ENCODE measurements at regions not wholly inside any gene's neighbourhood (a gene's known extent, or its start where the extent isn't known, plus 50 kb on each side); places are given as distances from the start of the nearest gene placed in this dataset.

DNA sequence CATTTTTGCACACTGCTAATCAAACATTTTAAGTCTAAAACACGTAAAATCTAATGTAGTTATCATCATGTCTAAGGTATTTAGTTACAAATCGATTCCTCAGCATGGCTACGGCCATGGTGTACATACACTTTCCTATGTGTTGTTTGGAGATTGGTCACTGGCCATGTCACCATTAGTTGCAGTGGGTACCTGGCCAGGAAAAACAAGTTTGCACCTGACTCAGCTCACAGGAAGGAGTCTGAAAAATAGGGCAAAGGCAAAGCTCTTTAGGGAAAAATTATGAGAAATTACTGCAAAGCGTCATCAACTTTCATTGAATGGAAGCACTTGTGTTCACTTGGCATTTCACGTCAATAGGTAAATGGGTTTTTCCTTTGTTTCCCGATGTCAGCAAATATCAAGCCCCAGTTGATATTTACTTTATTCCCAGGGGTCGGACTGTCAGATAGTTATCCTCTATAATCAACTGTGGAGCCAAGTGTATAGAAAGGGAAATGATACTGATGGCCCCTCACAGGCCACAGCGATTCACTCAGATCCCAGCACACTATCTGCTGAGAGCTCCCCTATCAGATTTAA is 626.0 kb upstream of the ADAMTS16 start:
- 44 to 96% (median 86%) methylated on average over 3 to 8 of the region's 8 CpGs; no CpG with 5 or more reads in 1 of the 10 experiments for WGBS, 10 experiments
- ATAC-seq (replicated peaks in 6 of 8) = no peak
- Histone ChIP-seq H3K27ac (no peak overlapping the region), H3K4me3 (no peak overlapping the region), H3K4me1 (replicated peaks in 1 of 2) (peaks cover 0 to 31% of the 10 kb centered on the region in 2 donors)
- in situ Hi-C loops (cut with MboI; ENCODE audit: low pct_unique_long_range_greater_than_20kb in 2 of 9, low sequenced_read_pairs in 9 of 9, unreplicated experiment in 9 of 9) = no loop called here

DNA sequence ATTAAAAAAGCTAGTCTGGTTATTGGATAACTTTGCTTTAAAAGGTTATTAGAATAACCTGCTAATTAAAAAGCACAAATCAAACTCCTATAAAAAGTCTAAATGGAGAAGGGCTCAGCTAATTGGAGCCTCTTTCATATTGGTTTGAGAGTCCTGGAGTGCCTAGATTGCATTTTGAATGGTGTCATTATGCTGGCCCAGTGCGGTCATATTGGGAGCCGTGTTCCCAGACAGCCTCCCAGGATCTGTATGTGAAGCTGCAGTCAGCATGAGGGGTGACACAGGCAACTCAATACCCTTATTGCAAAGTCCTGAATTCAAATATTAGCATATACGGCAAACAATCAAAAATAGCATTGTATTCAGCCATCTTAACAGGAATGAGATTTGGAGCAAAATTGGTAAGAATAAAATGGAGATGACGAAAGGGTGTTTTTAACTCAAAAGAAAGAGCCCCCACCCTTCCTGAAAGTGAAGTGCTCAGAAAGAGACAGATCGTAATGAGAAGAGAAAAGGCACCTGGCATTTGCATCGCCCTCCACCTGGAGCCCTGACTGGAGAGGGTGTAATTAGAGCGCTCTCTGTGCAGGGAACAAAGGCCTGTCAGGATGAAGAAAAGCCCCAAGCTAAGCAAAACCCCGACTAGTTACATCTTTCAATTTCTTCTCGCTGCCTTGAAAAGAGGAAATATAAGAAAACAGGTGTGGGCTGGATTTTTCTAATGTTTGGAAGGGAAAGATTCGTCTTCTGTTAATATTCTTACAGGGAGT is 621.0 kb upstream of the ADAMTS16 start:
- 22 to 92% (median 60%) methylated on average over 2 to 10 of the region's 10 CpGs; no CpG with 5 or more reads in 1 of the 10 experiments for WGBS, 10 experiments
- Histone ChIP-seq H3K4me3 (no peak overlapping the region), H3K27ac (no peak overlapping the region), H3K4me1 (replicated peaks in 1 of 2) (peaks cover 0 to 18% of the 10 kb centered on the region in 2 donors)
- ATAC-seq (replicated peaks in 6 of 8) = peak in 3 of 8 experiments; percentile 22 to 67 (median 61)
- in situ Hi-C loops (cut with MboI; ENCODE audit: low pct_unique_long_range_greater_than_20kb in 2 of 9, low sequenced_read_pairs in 9 of 9, unreplicated experiment in 9 of 9) = no loop called here

DNA sequence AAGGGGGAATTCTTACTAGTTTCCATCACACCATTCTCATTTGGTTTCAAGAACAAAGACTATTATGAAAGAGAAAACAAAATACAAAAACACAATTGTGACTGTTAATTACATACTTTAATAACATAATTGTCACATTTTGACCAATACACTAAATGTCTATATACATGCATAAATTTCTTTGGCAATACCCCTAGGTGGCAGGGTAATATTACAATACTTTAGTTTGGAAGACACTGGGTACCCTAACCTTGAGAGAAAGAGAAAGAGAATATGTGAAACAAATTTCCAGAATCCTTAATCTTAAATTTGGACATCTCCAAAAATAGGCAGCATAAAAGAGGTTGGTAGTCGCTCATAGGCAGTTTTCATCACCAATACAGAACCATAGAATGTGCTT is 619.6 kb upstream of the ADAMTS16 start:
- Histone ChIP-seq H3K27ac (no peak overlapping the region), H3K4me1 (replicated peaks in 1 of 2) (peaks cover 0 to 9% of the 10 kb centered on the region in 2 donors), H3K4me3 (no peak overlapping the region)
- in situ Hi-C loops (cut with MboI; ENCODE audit: low pct_unique_long_range_greater_than_20kb in 2 of 9, low sequenced_read_pairs in 9 of 9, unreplicated experiment in 9 of 9) = no loop called here
- WGBS, 10 experiments = 0 to 100% (median 57%) methylated on average over 1 of the region's 1 CpG; no CpG with 5 or more reads in 1 of the 10 experiments
- ATAC-seq (replicated peaks in 6 of 8) = peak in 1 of 8 experiments; percentile 44

DNA sequence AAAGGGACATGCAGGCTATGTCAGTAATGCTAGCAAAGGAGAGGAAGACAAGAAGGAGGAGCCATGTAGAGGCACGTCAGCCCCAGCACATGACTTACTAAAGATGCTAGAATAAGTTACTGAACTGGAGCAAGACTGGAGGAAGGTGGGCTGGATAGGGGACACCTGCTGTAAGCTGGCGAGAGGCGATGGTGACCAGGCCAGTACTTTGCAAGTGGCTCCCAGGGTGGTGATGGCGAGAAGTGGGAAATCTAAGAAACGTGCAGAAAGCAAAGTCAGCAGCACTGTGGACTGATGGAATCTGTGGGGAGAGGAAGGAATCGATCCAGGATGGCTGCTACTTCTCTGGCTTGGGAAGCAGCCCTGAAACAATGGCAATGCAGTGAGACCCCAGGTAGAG is 617.1 kb upstream of the ADAMTS16 start:
- H3K4me3 ChIP-seq = no peak overlapping the region
- peaks cover 0 to 9% of the 10 kb centered on the region in 2 donors for H3K4me1 ChIP-seq (replicated peaks in 1 of 2)
- WGBS, 10 experiments = 13 to 100% (median 80%) methylated on average over 1 to 4 of the region's 6 CpGs; no CpG with 5 or more reads in 2 of the 10 experiments
- in situ Hi-C loops (cut with MboI; ENCODE audit: low pct_unique_long_range_greater_than_20kb in 2 of 9, low sequenced_read_pairs in 9 of 9, unreplicated experiment in 9 of 9) = no loop called here
- no peak for ATAC-seq (replicated peaks in 6 of 8)
- no peak overlapping the region for H3K27ac ChIP-seq

DNA sequence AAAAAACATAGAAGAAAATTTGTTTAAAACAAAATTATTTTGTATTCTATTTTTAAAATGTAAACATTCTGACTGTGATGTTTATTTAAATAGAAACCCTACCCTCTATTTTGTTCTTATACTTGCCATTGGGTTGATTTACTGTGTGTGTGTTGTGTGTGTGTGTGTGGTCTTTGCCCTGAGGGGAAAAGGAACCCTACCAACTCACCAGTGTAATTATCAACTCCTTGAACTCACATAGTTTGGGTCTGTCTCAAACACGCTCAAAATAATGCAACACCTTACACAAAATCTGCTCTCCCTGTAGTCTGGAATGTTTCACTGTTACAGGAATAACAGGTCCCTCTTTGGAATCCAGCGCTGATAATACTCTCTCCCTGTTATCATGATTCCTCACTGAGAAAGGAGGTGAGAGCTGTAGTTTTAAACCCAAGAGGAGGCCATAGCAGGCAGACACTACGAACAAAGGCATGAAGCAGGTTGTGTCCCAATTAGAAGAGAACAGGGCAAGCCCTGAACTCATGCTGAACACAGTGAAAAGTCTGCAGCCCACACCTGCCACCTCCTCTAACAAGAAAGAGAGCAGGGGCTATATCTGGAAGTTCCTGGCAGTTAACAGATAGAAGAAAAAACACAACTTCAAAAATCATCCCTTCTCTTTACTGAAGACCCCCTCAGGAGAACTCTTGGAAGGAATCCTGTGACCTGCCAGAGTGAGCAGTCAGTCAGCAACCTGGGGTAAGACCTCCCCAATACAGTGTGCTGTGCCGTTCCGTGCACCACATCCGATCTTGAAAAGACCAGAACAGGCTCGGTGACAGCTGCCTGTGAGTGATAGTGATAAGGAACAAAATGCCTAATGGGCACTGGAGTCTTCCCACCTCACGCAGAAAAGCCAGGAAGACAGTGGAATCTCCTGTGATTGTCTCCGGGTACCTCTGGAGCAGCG is 608.1 kb upstream of the ADAMTS16 start:
- 35 to 76% (median 40%) methylated on average over 1 to 9 of the region's 10 CpGs; no CpG with 5 or more reads in 1 of the 10 experiments for WGBS, 10 experiments
- Histone ChIP-seq H3K4me3 (no peak overlapping the region), H3K4me1 (replicated peaks in 1 of 2) (peaks cover 0 to 15% of the 10 kb centered on the region in 2 donors), H3K27ac (no peak overlapping the region)
- in situ Hi-C loops (cut with MboI; ENCODE audit: low pct_unique_long_range_greater_than_20kb in 2 of 9, low sequenced_read_pairs in 9 of 9, unreplicated experiment in 9 of 9) = no loop called here
- ATAC-seq (replicated peaks in 6 of 8) = no peak

DNA sequence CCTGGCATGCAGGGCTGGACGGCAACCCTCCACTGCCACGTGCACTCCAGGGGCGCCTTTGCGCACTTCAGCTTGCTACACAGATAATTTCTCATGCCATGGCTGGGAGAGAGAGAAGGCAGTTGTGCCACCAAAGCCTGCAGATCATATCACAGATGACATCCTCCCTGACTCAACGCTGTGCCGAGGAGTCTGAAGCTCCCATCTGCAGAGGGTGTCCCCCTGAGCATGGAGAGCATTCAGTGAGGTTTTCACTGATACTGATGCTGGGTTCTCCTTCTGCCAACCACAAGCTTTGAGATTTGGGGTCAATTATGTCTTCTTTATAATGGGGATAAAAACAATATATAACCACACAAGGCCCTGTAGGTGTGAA is 607.4 kb upstream of the ADAMTS16 start:
- in situ Hi-C loops (cut with MboI; ENCODE audit: low pct_unique_long_range_greater_than_20kb in 2 of 9, low sequenced_read_pairs in 9 of 9, unreplicated experiment in 9 of 9) = no loop called here
- ATAC-seq (replicated peaks in 6 of 8) = no peak
- Histone ChIP-seq H3K4me1 (replicated peaks in 1 of 2) (peaks cover 0 to 15% of the 10 kb centered on the region in 2 donors), H3K4me3 (no peak overlapping the region), H3K27ac (no peak overlapping the region)
- 17 to 100% (median 97%) methylated on average over 1 to 6 of the region's 6 CpGs; no CpG with 5 or more reads in 5 of the 10 experiments for WGBS, 10 experiments

DNA sequence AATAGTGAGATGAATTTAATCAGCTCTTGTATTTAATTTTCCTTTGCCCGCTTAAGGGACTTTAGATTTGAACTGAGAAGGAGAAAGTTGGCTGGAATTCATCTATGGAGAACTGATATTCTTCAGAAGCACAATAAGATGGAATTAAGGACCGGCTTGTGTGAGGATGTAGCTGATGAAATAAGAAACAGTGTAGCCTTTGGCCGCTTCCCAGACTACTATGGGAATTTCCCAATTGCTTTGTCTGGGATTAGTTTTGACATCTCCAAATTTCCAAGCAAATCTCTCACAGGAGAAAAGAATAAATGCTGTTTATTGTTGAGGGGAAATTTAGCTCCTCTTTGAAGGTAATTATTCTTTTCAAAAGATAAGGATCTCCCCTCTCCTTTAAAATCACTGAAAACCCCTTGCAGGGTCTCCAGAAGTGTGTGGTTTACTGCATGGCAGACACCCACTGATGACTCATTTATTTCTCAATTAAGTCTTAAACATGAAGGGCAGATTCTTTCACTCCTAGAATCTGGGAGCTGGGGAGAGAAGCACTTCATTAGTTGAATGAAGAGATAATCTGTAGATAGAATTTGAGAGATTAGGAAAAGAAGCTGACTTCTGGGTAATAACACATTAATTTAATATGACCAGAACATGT is 606.5 kb upstream of the ADAMTS16 start:
- Histone ChIP-seq H3K4me3 (no peak overlapping the region), H3K4me1 (replicated peaks in 1 of 2) (peaks cover 0 to 15% of the 10 kb centered on the region in 2 donors), H3K27ac (no peak overlapping the region)
- WGBS, 10 experiments = 17 to 100% (median 68%) methylated on average over 1 to 3 of the region's 3 CpGs; no CpG with 5 or more reads in 2 of the 10 experiments
- in situ Hi-C loops (cut with MboI; ENCODE audit: low pct_unique_long_range_greater_than_20kb in 2 of 9, low sequenced_read_pairs in 9 of 9, unreplicated experiment in 9 of 9) = no loop called here
- ATAC-seq (replicated peaks in 6 of 8) = no peak

DNA sequence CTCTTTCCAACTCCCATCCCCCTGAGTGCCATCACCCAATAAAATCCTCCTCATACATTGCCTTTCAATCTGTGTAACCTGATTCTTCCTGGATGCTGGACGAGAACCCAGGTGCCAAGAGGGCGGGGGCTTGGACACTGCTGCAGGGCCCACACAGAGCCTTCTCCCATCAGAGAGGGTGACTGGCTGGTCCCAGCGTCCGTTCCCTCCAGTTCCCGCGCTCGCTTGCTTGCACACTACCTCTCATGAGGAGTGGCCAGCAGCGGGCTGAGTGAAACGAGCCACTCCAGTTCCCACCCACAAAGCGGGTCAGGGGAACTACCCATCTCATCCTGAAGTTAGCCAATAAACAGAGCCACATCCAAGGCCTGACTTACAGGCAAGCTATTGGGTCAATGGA is 602.6 kb upstream of the ADAMTS16 start:
- no peak overlapping the region for H3K27ac ChIP-seq
- no peak overlapping the region for H3K4me3 ChIP-seq
- H3K4me1 ChIP-seq (replicated peaks in 1 of 2) = peaks cover 0 to 8% of the 10 kb centered on the region in 2 donors
- ATAC-seq (replicated peaks in 6 of 8) = no peak
- 63 to 93% (median 78%) methylated on average over 2 to 7 of the region's 10 CpGs; no CpG with 5 or more reads in 4 of the 10 experiments for WGBS, 10 experiments
- in situ Hi-C loops (cut with MboI; ENCODE audit: low pct_unique_long_range_greater_than_20kb in 2 of 9, low sequenced_read_pairs in 9 of 9, unreplicated experiment in 9 of 9) = no loop called here

DNA sequence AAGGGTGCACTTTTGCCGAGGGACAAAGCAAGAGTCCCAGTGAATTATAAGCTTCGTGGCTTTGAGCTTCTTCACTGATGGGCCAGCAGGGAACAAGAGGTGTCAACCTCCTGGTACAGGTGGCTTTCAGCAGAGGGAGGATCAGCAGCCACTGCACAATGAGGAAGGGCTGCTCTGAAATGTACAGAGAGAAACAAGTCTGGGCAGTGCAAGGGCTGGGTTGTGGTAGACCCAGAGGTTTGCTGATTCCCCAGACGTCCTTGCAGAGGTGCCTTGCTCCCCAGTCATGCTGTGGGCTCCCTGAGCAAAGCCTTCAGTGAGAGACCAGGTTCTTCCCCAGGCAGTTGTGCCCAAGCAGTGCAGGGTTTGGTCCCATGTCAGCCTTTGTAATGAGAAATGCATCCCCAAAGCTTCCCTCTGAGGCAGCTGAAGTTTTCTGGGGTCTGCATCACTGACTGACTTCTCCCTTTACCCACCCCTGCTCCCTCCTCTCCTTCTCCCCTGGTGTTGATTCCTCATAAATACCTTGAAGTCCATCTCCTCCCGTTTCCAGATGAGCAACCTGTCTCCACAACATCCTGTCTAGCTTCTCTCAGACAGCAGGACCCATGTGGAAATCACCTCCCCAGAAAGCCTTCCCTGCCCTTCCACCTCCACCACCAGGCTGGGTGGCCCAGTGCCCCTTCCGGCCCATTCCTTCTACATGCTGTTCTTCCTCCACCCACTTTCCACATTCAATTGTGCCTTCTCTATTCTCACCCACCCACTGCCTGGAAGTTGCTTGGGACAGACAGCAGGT is 599.6 kb upstream of the ADAMTS16 start:
- H3K27ac ChIP-seq = no peak overlapping the region
- no peak for ATAC-seq (replicated peaks in 6 of 8)
- 0 to 100% (median 73%) methylated on average over 1 to 5 of the region's 5 CpGs; no CpG with 5 or more reads in 4 of the 10 experiments for WGBS, 10 experiments
- in situ Hi-C loops (cut with MboI; ENCODE audit: low pct_unique_long_range_greater_than_20kb in 2 of 9, low sequenced_read_pairs in 9 of 9, unreplicated experiment in 9 of 9) = no loop called here
- H3K4me3 ChIP-seq = no peak overlapping the region
- H3K4me1 ChIP-seq (replicated peaks in 1 of 2) = peaks cover 0 to 14% of the 10 kb centered on the region in 2 donors

DNA sequence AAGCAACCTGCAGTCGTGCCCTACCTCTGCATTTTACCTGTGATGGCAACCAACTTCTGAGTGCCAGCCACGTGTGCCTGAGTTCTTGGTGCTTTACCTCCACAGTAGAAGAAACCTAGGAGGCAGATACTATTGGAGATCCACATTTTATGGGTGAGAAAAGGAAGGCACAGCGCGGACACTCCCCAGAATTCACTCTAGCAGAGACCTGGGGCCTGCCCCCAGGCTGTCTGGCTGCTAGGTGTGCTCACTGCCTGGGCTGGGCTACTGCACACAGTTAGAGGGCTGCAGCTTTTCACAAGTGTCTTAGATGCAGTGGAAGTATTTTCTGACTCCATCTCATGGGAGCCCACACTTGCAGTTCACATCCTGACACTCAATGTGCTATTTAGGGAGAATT is 598.8 kb upstream of the ADAMTS16 start:
- in situ Hi-C loops (cut with MboI; ENCODE audit: low pct_unique_long_range_greater_than_20kb in 2 of 9, low sequenced_read_pairs in 9 of 9, unreplicated experiment in 9 of 9) = no loop called here
- ATAC-seq (replicated peaks in 6 of 8) = no peak
- 0 to 100% (median 94%) methylated on average over 1 to 2 of the region's 4 CpGs; no CpG with 5 or more reads in 6 of the 10 experiments for WGBS, 10 experiments
- peaks cover 0 to 14% of the 10 kb centered on the region in 2 donors for H3K4me1 ChIP-seq (replicated peaks in 1 of 2)
- H3K27ac ChIP-seq = no peak overlapping the region
- no peak overlapping the region for H3K4me3 ChIP-seq

DNA sequence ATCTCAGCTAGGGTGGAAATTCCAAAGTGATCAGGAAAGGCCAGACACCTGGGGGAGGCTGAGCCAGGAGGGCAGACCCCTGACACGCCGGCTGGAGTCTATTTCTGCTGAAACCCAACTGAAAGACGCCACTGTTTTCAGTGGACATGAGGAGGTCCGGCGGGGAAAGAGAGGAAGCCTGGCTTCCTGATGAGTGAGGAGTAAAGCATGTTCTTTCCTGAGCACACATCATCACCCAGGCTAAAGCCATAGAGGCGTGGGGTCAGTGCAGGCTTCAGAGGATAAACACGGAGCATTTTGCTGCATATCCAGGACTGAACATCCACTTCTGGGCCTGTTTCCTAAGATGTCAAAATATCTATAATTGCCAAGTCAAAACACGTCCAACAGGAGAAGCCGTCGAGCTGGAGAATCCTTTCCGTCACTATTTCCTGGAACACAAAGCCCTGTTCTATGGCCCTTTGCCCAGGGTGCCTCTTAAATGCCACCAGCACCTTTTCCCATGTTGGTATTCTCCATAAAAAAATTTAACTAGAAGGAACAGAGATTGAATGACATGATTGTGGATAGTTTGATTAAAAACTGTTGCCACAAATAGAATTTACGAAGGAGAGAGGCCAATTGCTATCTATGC is 597.9 kb upstream of the ADAMTS16 start:
- Histone ChIP-seq H3K4me1 (replicated peaks in 1 of 2) (peaks cover 0 to 14% of the 10 kb centered on the region in 2 donors), H3K4me3 (no peak overlapping the region), H3K27ac (no peak overlapping the region)
- ATAC-seq (replicated peaks in 6 of 8) = no peak
- WGBS, 10 experiments = 11 to 100% (median 85%) methylated on average over 1 to 11 of the region's 12 CpGs; no CpG with 5 or more reads in 1 of the 10 experiments
- in situ Hi-C loops (cut with MboI; ENCODE audit: low pct_unique_long_range_greater_than_20kb in 2 of 9, low sequenced_read_pairs in 9 of 9, unreplicated experiment in 9 of 9) = no loop called here

Data from motor neuron (in vitro differentiated cells).